ENCODE measurements at regions not wholly inside any gene's neighbourhood (a gene's known extent, or its start where the extent isn't known, plus 50 kb on each side); places are given as distances from the start of the nearest gene placed in this dataset.

DNA sequence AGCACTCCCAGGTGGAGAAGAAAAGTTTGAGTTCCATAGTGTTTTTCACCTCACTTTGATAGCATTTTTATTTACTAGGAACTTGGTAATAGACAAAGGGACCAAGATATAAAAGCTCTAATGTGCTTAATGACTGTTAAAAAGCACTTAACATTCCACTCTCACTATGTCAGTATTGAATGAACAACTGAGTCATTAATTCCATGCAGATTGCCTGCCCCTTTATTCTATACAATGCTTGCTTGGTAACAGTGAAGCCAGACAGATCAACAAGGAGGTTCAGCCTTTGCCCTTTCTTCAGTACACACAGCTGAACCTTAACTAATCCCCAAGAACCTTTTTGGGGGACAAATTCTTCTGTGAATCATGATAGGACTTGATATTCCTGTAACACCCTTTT lies 425.5 kb downstream of the NUF2 start:
- peaks cover 4% of the 10 kb centered on the region for H3K9me3 ChIP-seq (ENCODE audit: low read length)
- no peaks in the 10 kb centered on the region for H4K20me1 ChIP-seq (ENCODE audit: insufficient read depth)
- no peaks in the 10 kb centered on the region for H3K79me2 ChIP-seq (replicated peaks; ENCODE audit: insufficient read depth, low read length)
- H3K27me3 ChIP-seq (ENCODE audit: insufficient read depth, low read depth, low read length) = no peaks in the 10 kb centered on the region
- TF ChIP-seq SMC3 (conservative IDR thresholded peaks at IDR 0.05; ENCODE audit: poor library complexity) = no peak
- TF ChIP-seq, protein P1, sequence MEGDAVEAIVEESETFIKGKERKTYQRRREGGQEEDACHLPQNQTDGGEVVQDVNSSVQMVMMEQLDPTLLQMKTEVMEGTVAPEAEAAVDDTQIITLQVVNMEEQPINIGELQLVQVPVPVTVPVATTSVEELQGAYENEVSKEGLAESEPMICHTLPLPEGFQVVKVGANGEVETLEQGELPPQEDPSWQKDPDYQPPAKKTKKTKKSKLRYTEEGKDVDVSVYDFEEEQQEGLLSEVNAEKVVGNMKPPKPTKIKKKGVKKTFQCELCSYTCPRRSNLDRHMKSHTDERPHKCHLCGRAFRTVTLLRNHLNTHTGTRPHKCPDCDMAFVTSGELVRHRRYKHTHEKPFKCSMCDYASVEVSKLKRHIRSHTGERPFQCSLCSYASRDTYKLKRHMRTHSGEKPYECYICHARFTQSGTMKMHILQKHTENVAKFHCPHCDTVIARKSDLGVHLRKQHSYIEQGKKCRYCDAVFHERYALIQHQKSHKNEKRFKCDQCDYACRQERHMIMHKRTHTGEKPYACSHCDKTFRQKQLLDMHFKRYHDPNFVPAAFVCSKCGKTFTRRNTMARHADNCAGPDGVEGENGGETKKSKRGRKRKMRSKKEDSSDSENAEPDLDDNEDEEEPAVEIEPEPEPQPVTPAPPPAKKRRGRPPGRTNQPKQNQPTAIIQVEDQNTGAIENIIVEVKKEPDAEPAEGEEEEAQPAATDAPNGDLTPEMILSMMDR (IDR thresholded peaks at IDR 0.05; ENCODE audit: poor library complexity, severe bottlenecking) = no peak
- TF ChIP-seq, protein P2, sequence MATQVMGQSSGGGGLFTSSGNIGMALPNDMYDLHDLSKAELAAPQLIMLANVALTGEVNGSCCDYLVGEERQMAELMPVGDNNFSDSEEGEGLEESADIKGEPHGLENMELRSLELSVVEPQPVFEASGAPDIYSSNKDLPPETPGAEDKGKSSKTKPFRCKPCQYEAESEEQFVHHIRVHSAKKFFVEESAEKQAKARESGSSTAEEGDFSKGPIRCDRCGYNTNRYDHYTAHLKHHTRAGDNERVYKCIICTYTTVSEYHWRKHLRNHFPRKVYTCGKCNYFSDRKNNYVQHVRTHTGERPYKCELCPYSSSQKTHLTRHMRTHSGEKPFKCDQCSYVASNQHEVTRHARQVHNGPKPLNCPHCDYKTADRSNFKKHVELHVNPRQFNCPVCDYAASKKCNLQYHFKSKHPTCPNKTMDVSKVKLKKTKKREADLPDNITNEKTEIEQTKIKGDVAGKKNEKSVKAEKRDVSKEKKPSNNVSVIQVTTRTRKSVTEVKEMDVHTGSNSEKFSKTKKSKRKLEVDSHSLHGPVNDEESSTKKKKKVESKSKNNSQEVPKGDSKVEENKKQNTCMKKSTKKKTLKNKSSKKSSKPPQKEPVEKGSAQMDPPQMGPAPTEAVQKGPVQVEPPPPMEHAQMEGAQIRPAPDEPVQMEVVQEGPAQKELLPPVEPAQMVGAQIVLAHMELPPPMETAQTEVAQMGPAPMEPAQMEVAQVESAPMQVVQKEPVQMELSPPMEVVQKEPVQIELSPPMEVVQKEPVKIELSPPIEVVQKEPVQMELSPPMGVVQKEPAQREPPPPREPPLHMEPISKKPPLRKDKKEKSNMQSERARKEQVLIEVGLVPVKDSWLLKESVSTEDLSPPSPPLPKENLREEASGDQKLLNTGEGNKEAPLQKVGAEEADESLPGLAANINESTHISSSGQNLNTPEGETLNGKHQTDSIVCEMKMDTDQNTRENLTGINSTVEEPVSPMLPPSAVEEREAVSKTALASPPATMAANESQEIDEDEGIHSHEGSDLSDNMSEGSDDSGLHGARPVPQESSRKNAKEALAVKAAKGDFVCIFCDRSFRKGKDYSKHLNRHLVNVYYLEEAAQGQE (IDR thresholded peaks at IDR 0.05; ENCODE audit: borderline replicate concordance) = no peak
- no peak overlapping the region for H3K27ac ChIP-seq (ENCODE audit: low read length)
- H3K4me3 ChIP-seq (ENCODE audit: low read length) = no peak overlapping the region
- H3K36me3 ChIP-seq (ENCODE audit: insufficient read depth, low read length) = no peaks in the 10 kb centered on the region
- no peak overlapping the region for H3K9ac ChIP-seq (ENCODE audit: low read length)
- no peaks in the 10 kb centered on the region for H3F3A ChIP-seq (ENCODE audit: insufficient read depth, low read length, poor library complexity, severe bottlenecking)
- H2AFZ ChIP-seq (ENCODE audit: low read depth, low read length) = no peak overlapping the region
- H3K4me2 ChIP-seq (ENCODE audit: low read length) = no peak overlapping the region
- no peaks in the 10 kb centered on the region for H3K9me2 ChIP-seq (ENCODE audit: insufficient read depth, low read length)

DNA sequence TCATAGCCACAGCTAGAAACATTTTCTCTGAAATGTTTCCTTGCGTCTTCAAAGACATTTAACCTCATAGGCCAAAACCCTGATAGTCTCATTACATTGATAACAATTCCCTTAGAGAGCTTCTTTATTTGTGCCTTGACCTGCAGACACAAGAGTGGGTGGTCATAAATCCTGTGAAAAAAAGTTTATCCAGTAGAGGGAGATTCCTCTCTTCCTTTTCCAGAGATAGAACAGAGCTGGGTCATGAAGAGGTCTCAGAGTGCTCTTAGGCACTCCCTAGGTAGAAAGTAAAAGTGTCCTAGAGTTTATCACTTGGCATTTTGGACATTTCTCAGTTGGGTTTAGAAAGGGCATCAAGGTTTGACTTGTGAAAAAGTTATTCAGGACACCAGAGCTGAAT lies 426.1 kb downstream of the NUF2 start:
- no peak overlapping the region for H3K27ac ChIP-seq (ENCODE audit: low read length)
- H3K9me2 ChIP-seq (ENCODE audit: insufficient read depth, low read length) = no peaks in the 10 kb centered on the region
- H3K4me3 ChIP-seq (ENCODE audit: low read length) = no peak overlapping the region
- no peaks in the 10 kb centered on the region for H3F3A ChIP-seq (ENCODE audit: insufficient read depth, low read length, poor library complexity, severe bottlenecking)
- no peak overlapping the region for H3K9ac ChIP-seq (ENCODE audit: low read length)
- H3K27me3 ChIP-seq (ENCODE audit: insufficient read depth, low read depth, low read length) = no peaks in the 10 kb centered on the region
- no peaks in the 10 kb centered on the region for H4K20me1 ChIP-seq (ENCODE audit: insufficient read depth)
- H3K4me2 ChIP-seq (ENCODE audit: low read length) = no peak overlapping the region
- H3K79me2 ChIP-seq (replicated peaks; ENCODE audit: insufficient read depth, low read length) = no peaks in the 10 kb centered on the region
- H3K36me3 ChIP-seq (ENCODE audit: insufficient read depth, low read length) = no peaks in the 10 kb centered on the region
- TF ChIP-seq, protein P2 (IDR thresholded peaks at IDR 0.05; ENCODE audit: borderline replicate concordance) = no peak
- TF ChIP-seq SMC3 (conservative IDR thresholded peaks at IDR 0.05; ENCODE audit: poor library complexity) (no peak), EP300 (conservative IDR thresholded peaks at IDR 0.05; ENCODE audit: poor library complexity, severe bottlenecking) (no peak), POLR2AphosphoS5 (IDR thresholded peaks at IDR 0.05) (no peak), MXI1 (conservative IDR thresholded peaks at IDR 0.05; ENCODE audit: poor library complexity, severe bottlenecking) (no peak), TAF1 (IDR thresholded peaks at IDR 0.05; ENCODE audit: low read depth) (no peak), RAD21 (conservative IDR thresholded peaks at IDR 0.05) (no peak), EZH2 (IDR thresholded peaks at IDR 0.05; ENCODE audit: borderline replicate concordance, insufficient read depth, low read length, poor library complexity, severe bottlenecking) (no peak)
- TF ChIP-seq, protein P1 (IDR thresholded peaks at IDR 0.05; ENCODE audit: poor library complexity, severe bottlenecking) = no peak
- H2AFZ ChIP-seq (ENCODE audit: low read depth, low read length) = no peak overlapping the region
- peaks cover 4% of the 10 kb centered on the region for H3K9me3 ChIP-seq (ENCODE audit: low read length)

Data from neural cell (in vitro differentiated cells).